ENCODE measurements at regions not wholly inside any gene's neighbourhood (a gene's known extent, or its start where the extent isn't known, plus 50 kb on each side); places are given as distances from the start of the nearest gene placed in this dataset.

GRCh38 chr22:33221568-33221967 is 163.4 kb upstream of the SYN3 start:
- no peak for DNase-seq (ENCODE audit: low spot score)
- in situ Hi-C loops (cut with MboI; ENCODE audit: low pct_unique_long_range_greater_than_20kb, low sequenced_read_pairs, unreplicated experiment), result no loop called here
- no peak for TF ChIP-seq CTCF (IDR thresholded peaks at IDR 0.05; ENCODE audit: extremely low read depth, insufficient read depth, missing control alignments)

- in situ Hi-C loops (cut with MboI; ENCODE audit: low pct_unique_long_range_greater_than_20kb, low sequenced_read_pairs, unreplicated experiment), result no loop called here
- no peak for TF ChIP-seq CTCF (IDR thresholded peaks at IDR 0.05; ENCODE audit: extremely low read depth, insufficient read depth, missing control alignments)
- no peak for DNase-seq (ENCODE audit: low spot score)
These were observed 162.4 kb upstream of the SYN3 start for GRCh38 chr22:33220476-33221080.

- in situ Hi-C loops (cut with MboI; ENCODE audit: low pct_unique_long_range_greater_than_20kb, low sequenced_read_pairs, unreplicated experiment), result no loop called here
- TF ChIP-seq CTCF (IDR thresholded peaks at IDR 0.05; ENCODE audit: extremely low read depth, insufficient read depth, missing control alignments), result no peak
- no peak for DNase-seq (ENCODE audit: low spot score)
These were observed 161.6 kb upstream of the SYN3 start for GRCh38 chr22:33219648-33220384.

GRCh38 chr22:33213383-33214075 is 155.3 kb upstream of the SYN3 start:
- in situ Hi-C loops (cut with MboI; ENCODE audit: low pct_unique_long_range_greater_than_20kb, low sequenced_read_pairs, unreplicated experiment), result no loop called here
- no peak for DNase-seq (ENCODE audit: low spot score)
- TF ChIP-seq CTCF (IDR thresholded peaks at IDR 0.05; ENCODE audit: extremely low read depth, insufficient read depth, missing control alignments), result no peak

GRCh38 chr22:33209930-33210784 is 152.0 kb upstream of the SYN3 start:
- in situ Hi-C loops (cut with MboI; ENCODE audit: low pct_unique_long_range_greater_than_20kb, low sequenced_read_pairs, unreplicated experiment), result loop anchor here (10.0 kb wide), 1 partner anchor 195 kb away; no protein-coding TSS in a partner anchor
- peak; percentile 75 for DNase-seq (ENCODE audit: low spot score)

More at GRCh38 chr22:33209930-33210784, 152.0 kb upstream of the SYN3 start:
- TF ChIP-seq CTCF (IDR thresholded peaks at IDR 0.05; ENCODE audit: extremely low read depth, insufficient read depth, missing control alignments), result peak; percentile 59

All from GM13977 (cell line).